HG03103 (cell line): ENCODE measurements at regions not wholly inside any gene's neighbourhood (a gene's known extent, or its start where the extent isn't known, plus 50 kb on each side); places are given as distances from the start of the nearest gene placed in this dataset.
"Not testable (repeated sequence)": the region's sequence is repeated elsewhere in the genome, so short reads cannot be mapped to it uniquely, and the experiment has no call there.

Source experiments
- ATAC-seq: cut with Tn5 transposase; IDR thresholded peaks from one replicate; pipeline ENCODE4 v1.9.1; 2021; ENCODE audit warnings: low read depth; ENCODE audit not compliant: unreplicated experiment

- no peak for ATAC-seq
Observed at GRCh38 chr11:116356451-116356850, 416.3 kb downstream of the BUD13 start.

- no peak for ATAC-seq
Observed at GRCh38 chr11:116355104-116355503, 417.7 kb downstream of the BUD13 start.

DNA sequence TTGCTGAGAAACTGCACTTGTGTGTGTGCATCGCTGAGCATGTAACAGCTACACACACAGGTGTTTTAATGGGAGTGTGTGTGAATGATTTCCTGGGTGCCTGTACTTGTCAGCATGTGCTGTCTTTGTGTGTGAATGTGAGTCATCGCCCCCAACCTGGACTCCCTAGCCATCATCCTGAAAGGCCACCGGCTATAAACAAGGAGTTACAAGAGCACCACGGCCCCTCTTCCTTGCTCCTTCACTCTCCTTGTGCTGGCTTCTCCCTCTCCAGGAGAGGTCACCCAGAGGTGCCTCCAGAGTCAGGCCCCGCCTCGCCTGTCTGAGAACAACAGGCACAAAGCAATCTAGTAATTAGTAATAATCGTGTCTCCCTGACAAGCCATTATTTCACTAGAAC, 419.2 kb downstream of the BUD13 start:
- no peak for ATAC-seq

GRCh38 chr11:116352881-116353280, 419.9 kb downstream of the BUD13 start:
- no peak for ATAC-seq

DNA sequence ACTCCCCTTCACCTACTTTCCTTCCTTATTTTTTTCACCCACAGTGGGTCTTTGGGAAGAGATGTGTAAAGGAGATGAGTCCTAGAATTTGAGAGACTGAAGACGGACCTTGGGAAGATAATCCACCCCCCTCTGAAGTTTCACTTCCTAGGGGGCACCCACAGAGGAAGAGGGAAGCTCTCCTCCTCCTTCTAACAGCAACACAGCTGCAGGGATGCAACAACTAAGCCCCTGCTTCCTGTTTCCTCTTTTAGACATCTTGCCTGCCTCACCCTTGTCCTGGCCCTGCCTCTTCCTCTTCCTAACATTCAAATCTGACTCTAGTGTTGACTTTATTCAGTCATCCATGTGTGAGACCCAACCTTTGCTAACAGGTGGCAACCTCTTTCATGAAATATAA, 424.6 kb downstream of the BUD13 start:
- no peak for ATAC-seq

DNA sequence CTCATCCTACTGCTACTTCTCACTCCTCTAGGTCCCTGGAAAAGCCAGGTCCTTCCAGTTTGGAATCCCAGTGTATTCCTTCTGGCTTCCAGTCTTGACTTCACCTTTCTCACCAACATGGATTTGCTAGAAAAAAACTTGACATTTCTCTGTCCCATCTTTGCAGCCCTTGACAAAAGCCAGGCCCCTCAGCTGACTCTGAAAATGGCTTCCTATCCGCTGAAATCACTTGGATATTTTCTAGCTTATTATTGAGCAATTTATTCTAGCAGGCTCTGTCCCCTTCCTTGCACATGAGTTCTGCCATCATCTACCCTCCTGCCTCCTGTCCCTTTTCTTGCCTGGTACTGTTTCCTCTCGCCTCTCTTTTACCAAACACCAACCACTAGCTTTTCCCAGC, 427.2 kb downstream of the BUD13 start:
- no peak for ATAC-seq

DNA sequence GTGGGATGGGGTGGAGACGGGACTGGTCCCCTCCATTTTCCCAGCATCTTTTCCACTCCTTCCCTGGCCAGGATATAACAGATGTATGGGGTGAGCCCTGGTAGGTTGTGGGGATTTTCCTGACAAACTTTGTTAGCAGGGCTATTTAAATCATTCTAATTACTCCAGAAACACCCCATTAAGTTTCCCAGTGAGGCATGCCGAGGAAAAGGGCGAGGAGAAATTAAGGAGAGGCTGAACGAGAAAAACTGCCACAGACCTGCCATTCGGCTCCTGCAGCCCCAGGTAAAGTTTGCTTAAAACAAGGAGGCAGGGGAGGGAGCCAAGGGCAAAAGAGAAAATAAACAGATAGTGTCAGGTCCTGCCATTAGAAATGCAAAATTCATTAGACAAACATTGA, 428.2 kb downstream of the BUD13 start:
- no peak for ATAC-seq

- ATAC-seq = no peak
Observed at GRCh38 chr11:116343270-116343669, 429.5 kb downstream of the BUD13 start.

DNA sequence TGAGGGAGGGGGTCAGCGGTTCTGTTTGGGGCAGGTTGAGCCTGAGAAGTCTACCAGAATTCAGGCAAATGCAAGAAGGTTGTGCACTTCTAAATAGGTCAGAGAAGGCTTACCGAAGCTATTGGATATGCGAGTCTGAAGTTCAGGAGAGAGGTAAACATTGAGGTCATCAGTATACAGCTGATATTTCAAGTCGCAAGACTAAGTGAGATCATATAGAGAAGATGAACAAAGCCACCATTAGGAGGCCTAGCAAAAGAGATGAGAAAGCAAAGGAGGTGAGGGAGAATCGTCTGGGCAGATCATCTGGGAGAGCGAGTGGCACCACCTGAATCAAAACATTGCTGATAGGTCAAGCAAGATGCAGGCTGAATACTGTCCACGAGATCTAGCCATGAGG, 430.6 kb downstream of the BUD13 start:
- ATAC-seq = no peak

GRCh38 chr11:116339306-116340098, 433.3 kb downstream of the BUD13 start:
- no peak for ATAC-seq

- ATAC-seq = not testable (repeated sequence)
Observed at GRCh38 chr11:116338500-116338899, 434.3 kb downstream of the BUD13 start.

DNA sequence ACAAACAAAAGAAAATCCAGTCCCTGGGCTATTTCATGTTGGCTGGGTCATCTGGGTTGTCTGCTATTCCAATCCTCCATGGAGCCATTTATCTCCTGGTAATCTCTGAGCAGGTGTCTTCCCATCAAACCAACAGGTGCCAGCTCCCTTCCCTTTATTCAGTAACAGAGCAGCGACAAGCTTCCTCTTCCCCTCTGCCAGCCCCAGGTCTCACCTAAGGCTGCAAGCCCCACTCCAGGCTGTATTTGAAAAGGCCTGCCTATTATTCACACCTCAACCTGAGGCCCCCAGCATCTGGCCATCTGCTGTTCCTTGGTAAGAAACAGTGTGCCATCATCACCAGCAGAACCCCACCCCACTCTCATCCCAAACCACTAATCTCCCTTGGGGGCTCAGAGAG, 436.2 kb downstream of the BUD13 start:
- ATAC-seq = no peak

- ATAC-seq = no peak
Observed at GRCh38 chr11:116335891-116336290, 436.9 kb downstream of the BUD13 start.

DNA sequence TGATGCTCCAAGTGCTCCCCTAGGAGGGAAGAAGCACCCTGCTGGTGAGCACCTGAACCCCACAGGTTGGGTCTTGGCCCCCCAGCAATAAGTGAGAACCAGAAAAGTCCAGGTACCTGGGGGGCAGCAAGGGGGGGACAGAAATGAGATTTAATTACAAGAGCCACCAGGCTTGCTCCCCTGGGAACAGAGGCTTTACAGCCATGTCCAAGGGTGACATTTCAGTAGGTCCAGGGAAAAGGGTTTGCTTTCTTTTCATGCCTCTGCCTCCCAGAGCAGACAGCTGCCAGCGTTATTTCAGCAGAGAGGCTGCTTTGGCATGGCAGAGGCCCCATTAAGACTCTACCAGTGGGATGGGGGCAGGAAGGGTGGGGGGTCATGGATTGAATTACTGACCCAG, 437.7 kb downstream of the BUD13 start:
- no peak for ATAC-seq

- no peak for ATAC-seq
Observed at GRCh38 chr11:116334596-116334995, 438.2 kb downstream of the BUD13 start.

DNA sequence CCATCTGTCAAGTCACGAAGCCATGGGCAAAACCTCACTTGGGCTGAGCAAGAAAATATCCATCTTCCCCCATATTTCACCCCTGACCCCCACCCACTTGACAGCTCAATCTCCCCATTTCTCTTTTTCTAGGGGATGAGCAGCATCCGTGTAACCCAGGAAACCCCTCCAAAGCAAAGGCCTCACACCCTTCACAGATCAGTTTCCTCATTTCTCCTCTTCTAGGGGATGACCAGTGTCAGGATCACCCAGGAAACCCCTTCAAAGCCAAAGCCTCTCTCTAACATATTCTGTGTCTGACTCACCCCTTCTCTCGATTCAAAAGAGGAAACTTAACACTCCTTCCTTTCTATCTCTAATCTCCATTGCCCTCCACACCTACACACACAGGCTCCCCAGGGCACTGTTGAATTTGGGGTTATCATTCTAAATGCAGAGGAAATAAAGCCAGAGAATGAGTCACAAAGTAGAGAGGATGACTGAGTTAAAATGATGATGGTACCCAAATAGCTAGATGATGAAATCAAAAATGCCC, 439.7 kb downstream of the BUD13 start:
- no peak for ATAC-seq

GRCh38 chr11:116332391-116332790, 440.4 kb downstream of the BUD13 start:
- no peak for ATAC-seq

DNA sequence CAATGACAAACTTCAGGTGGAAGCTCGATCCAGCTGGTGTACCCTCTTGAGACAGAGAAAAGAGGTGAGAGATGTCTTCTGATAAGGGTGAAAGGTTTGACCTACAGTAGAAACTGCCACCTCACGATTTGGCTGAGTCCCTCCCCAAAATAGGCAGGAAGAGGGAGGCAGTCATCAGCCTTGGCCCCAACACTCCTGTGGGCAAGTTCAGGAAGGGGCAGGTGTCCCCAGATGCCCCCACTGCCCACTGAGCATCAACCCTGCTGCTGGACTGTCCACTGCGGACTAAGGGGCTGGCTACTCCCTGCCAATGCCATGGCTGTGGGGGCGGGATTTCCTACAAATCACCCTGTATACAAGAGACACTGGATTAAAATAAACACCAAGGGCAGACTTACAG, 441.4 kb downstream of the BUD13 start:
- ATAC-seq = no peak

- ATAC-seq = no peak
Observed at GRCh38 chr11:116330439-116331185, 442.2 kb downstream of the BUD13 start.

GRCh38 chr11:116329354-116330090, 443.3 kb downstream of the BUD13 start:
- no peak for ATAC-seq

- ATAC-seq = no peak
Observed at GRCh38 chr11:116328851-116329250, 443.9 kb downstream of the BUD13 start.
